ENCODE measurements at regions not wholly inside any gene's neighbourhood (a gene's known extent, or its start where the extent isn't known, plus 50 kb on each side); places are given as distances from the start of the nearest gene placed in this dataset.
A peak's percentile ranks its signal among the peaks of the same experiment; 100 is the strongest.
"Not testable (repeated sequence)": the region's sequence is repeated elsewhere in the genome, so short reads cannot be mapped to it uniquely, and the experiment has no call there.

DNA sequence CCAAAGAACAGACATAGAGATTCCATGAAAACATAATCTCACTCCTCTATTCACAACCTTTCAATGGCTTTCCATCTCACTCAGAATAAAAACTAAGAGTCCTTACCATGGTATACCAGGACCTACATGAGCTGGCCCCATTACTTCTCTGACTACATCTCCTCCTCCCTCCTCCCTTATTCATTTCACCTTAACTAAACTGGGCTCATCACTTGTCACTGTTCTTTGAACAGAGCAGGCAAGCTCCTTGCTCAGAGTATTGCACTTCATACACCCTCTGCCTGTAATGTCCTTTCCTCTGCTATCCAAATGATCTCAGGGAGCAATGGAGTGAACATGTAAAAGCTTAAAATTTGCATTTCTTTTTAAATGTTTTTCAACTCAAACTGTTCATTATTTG is 142.0 kb downstream of the MRPL39 start:
- Mint-ChIP-seq H3K4me3 (peak overlapping the region; percentile 17), H3K36me3 (ENCODE audit: low read depth) (peaks cover 12% of the 10 kb centered on the region), H3K27ac (peak overlapping the region; percentile 98), H3K27me3 (no peaks in the 10 kb centered on the region), H3K9me3 (peaks cover 8% of the 10 kb centered on the region), H3K4me1 (peaks cover 42% of the 10 kb centered on the region)
- no peak for DNase-seq
- intact Hi-C loops (cut with micrococcal nuclease): no loop called here

- peaks cover 48% of the 10 kb centered on the region for H3K4me1 Mint-ChIP-seq
- intact Hi-C loops (cut with micrococcal nuclease): loop anchor here (1.0 kb wide), 6 partner anchors 8 to 109 kb away; no protein-coding TSS in a partner anchor
- peak; percentile 73 for DNase-seq
- H3K9me3 Mint-ChIP-seq: peaks cover 11% of the 10 kb centered on the region
- peak overlapping the region; percentile 98 for H3K27ac Mint-ChIP-seq
- H3K36me3 Mint-ChIP-seq (ENCODE audit: low read depth): peaks cover 15% of the 10 kb centered on the region
- H3K27me3 Mint-ChIP-seq: no peaks in the 10 kb centered on the region
- peak overlapping the region; percentile 69 for H3K4me3 Mint-ChIP-seq
These were observed 143.0 kb downstream of the MRPL39 start for GRCh38 chr21:25464275-25464674.

DNA sequence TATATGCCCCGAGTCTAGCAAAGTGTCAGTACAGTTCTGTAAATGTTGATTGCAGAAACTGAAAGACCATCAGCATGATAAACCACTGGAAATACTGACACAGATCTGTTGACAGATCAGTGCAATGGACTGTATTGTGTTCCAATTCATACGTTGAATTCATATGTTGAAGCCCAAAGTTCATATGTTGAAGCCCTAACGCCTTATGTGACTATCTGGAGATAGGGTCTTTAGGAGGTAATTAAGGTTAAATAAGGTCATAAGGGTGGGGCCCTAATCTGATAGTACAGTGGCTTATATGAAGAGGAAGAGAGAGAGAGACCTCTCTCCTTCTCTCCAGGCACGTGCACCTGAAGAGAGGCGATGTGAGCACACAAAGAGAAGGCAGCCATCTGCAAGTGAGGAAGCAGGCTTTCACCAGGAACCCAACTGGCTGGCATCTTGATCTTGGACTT is 144.7 kb downstream of the MRPL39 start:
- Mint-ChIP-seq H3K4me3 (peak overlapping the region; percentile 50), H3K27me3 (no peaks in the 10 kb centered on the region), H3K27ac (peak overlapping the region; percentile 98), H3K4me1 (peaks cover 55% of the 10 kb centered on the region), H3K36me3 (ENCODE audit: low read depth) (peaks cover 15% of the 10 kb centered on the region), H3K9me3 (peaks cover 8% of the 10 kb centered on the region)
- intact Hi-C loops (cut with micrococcal nuclease): no loop called here
- no peak for DNase-seq

GRCh38 chr21:25461725-25462124 is 145.6 kb downstream of the MRPL39 start:
- intact Hi-C loops (cut with micrococcal nuclease): no loop called here
- Mint-ChIP-seq H3K27me3 (no peaks in the 10 kb centered on the region), H3K4me3 (no peak overlapping the region), H3K27ac (peak overlapping the region; percentile 93), H3K4me1 (peaks cover 59% of the 10 kb centered on the region), H3K36me3 (ENCODE audit: low read depth) (peaks cover 13% of the 10 kb centered on the region), H3K9me3 (peaks cover 3% of the 10 kb centered on the region)
- no peak for DNase-seq

GRCh38 chr21:25459993-25460392 is 147.3 kb downstream of the MRPL39 start:
- intact Hi-C loops (cut with micrococcal nuclease): no loop called here
- peaks cover 3% of the 10 kb centered on the region for H3K9me3 Mint-ChIP-seq
- H3K4me3 Mint-ChIP-seq: peak overlapping the region; percentile 51
- no peak for DNase-seq
- H3K4me1 Mint-ChIP-seq: peaks cover 63% of the 10 kb centered on the region
- H3K36me3 Mint-ChIP-seq (ENCODE audit: low read depth): peaks cover 10% of the 10 kb centered on the region
- no peaks in the 10 kb centered on the region for H3K27me3 Mint-ChIP-seq
- H3K27ac Mint-ChIP-seq: peak overlapping the region; percentile 93

DNA sequence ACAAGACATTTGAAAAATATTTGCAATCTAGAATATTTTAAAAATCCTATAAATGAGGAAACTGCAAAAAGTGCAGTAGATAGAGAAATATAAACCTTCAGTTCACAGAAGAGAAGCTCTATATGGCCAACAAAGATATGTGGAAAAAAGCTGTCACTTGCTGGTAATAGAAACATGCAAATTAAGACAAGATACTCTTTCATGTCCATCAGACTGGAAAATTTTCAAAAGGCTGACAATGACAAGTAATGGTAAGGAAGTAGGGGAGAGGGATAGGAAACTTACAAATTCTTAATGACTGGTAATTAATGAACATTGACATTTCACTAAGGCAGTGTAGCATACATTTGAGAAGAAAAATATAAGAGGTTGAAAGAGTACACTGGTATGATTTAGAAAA is 147.9 kb downstream of the MRPL39 start:
- H3K4me1 Mint-ChIP-seq: peaks cover 57% of the 10 kb centered on the region
- H3K4me3 Mint-ChIP-seq: peak overlapping the region; percentile 2
- H3K27ac Mint-ChIP-seq: peak overlapping the region; percentile 93
- no peak for DNase-seq
- H3K27me3 Mint-ChIP-seq: no peaks in the 10 kb centered on the region
- peaks cover 12% of the 10 kb centered on the region for H3K36me3 Mint-ChIP-seq (ENCODE audit: low read depth)
- H3K9me3 Mint-ChIP-seq: peaks cover 5% of the 10 kb centered on the region
- intact Hi-C loops (cut with micrococcal nuclease): no loop called here

GRCh38 chr21:25458484-25458883 is 148.8 kb downstream of the MRPL39 start:
- Mint-ChIP-seq H3K36me3 (ENCODE audit: low read depth) (peaks cover 11% of the 10 kb centered on the region), H3K27me3 (no peaks in the 10 kb centered on the region), H3K4me3 (peak overlapping the region; percentile 34), H3K4me1 (peaks cover 53% of the 10 kb centered on the region), H3K27ac (peak overlapping the region; percentile 94), H3K9me3 (peaks cover 9% of the 10 kb centered on the region)
- intact Hi-C loops (cut with micrococcal nuclease): no loop called here
- DNase-seq: no peak

DNA sequence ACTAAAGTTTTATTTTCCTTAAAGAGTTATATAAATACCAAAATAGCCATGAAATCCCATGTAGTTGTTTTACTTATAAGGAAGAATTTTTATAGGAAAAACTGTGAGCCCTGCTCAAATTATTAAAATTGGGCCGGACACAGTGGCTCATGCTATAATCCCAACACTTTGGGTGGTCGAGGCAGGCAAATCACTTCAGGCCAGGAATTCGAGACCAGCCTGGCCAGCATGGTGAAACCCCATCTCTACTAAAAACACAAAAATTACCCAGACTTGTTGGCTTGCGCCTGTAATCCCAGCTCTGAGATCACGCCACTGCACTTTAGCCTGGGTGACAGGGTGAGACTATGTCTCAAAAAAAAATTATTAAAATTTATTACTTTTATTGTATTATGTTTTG is 149.3 kb downstream of the MRPL39 start:
- intact Hi-C loops (cut with micrococcal nuclease): loop anchor here (1.0 kb wide), 6 partner anchors 29 to 115 kb away; no protein-coding TSS in a partner anchor
- DNase-seq: no peak
- no peaks in the 10 kb centered on the region for H3K27me3 Mint-ChIP-seq
- no peak overlapping the region for H3K4me3 Mint-ChIP-seq
- peaks cover 13% of the 10 kb centered on the region for H3K9me3 Mint-ChIP-seq
- peaks cover 11% of the 10 kb centered on the region for H3K36me3 Mint-ChIP-seq (ENCODE audit: low read depth)
- peak overlapping the region; percentile 75 for H3K27ac Mint-ChIP-seq
- H3K4me1 Mint-ChIP-seq: peaks cover 54% of the 10 kb centered on the region

DNA sequence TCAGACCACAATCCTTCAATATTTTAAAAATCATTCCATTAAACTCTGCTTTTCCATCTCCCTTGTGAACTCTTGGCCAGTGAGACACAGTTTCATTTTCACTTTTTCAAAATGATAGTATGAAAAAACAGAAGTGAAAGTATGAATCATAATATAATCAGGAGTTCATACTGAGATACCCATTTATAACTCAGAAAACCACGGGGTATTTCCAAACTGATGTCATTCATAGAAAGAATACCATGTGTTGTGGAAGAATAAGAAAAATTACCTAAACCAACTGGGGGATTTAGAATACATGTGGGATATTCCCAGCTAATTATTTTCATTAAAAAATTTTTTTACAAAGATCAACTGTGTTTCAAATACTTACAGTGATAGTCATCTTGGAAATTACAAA is 149.9 kb downstream of the MRPL39 start:
- DNase-seq: peak; percentile 67
- Mint-ChIP-seq H3K27ac (peak overlapping the region; percentile 79), H3K27me3 (no peaks in the 10 kb centered on the region), H3K4me3 (peak overlapping the region; percentile 60), H3K4me1 (peaks cover 50% of the 10 kb centered on the region), H3K36me3 (ENCODE audit: low read depth) (peaks cover 11% of the 10 kb centered on the region), H3K9me3 (peaks cover 13% of the 10 kb centered on the region)
- intact Hi-C loops (cut with micrococcal nuclease): loop anchor here (1.0 kb wide), 6 partner anchors 30 to 116 kb away; no protein-coding TSS in a partner anchor

DNA sequence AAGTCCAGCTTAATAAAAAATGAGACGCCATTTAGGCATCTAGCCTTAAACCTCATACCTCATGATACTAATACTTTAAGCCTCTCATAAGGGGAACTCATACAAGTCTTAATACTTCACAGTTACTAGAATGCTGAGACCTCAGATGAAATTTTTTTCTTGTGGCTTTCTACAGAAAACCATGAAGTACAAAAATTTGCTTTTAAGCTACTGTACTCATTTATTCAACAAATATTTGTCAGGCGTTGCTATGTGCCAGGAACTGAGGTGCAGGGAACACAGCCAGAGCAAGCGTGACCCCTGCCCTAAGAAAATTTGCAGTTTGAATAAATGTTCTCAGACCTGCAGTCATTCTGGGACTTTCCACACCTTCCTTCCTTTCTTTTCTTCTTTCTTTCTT is 150.6 kb downstream of the MRPL39 start:
- H3K36me3 Mint-ChIP-seq (ENCODE audit: low read depth): peaks cover 12% of the 10 kb centered on the region
- peak; percentile 78 for DNase-seq
- H3K4me3 Mint-ChIP-seq: peak overlapping the region; percentile 53
- peaks cover 50% of the 10 kb centered on the region for H3K4me1 Mint-ChIP-seq
- intact Hi-C loops (cut with micrococcal nuclease): loop anchor here (1.0 kb wide), 9 partner anchors 8 to 117 kb away; no protein-coding TSS in a partner anchor
- peaks cover 13% of the 10 kb centered on the region for H3K9me3 Mint-ChIP-seq
- H3K27ac Mint-ChIP-seq: peak overlapping the region; percentile 75
- H3K27me3 Mint-ChIP-seq: no peaks in the 10 kb centered on the region

GRCh38 chr21:25453524-25453923 is 153.8 kb downstream of the MRPL39 start:
- no peaks in the 10 kb centered on the region for H3K27me3 Mint-ChIP-seq
- H3K4me1 Mint-ChIP-seq: peaks cover 36% of the 10 kb centered on the region
- intact Hi-C loops (cut with micrococcal nuclease): no loop called here
- H3K27ac Mint-ChIP-seq: no peak overlapping the region
- no peak overlapping the region for H3K4me3 Mint-ChIP-seq
- H3K36me3 Mint-ChIP-seq (ENCODE audit: low read depth): peaks cover 13% of the 10 kb centered on the region
- DNase-seq: no peak
- peaks cover 13% of the 10 kb centered on the region for H3K9me3 Mint-ChIP-seq

GRCh38 chr21:25449950-25450349 is 157.3 kb downstream of the MRPL39 start:
- intact Hi-C loops (cut with micrococcal nuclease): no loop called here
- Mint-ChIP-seq H3K4me1 (peaks cover 18% of the 10 kb centered on the region), H3K27ac (no peak overlapping the region), H3K9me3 (peaks cover 23% of the 10 kb centered on the region), H3K27me3 (no peaks in the 10 kb centered on the region), H3K4me3 (no peak overlapping the region), H3K36me3 (ENCODE audit: low read depth) (peaks cover 13% of the 10 kb centered on the region)
- DNase-seq: no peak

- no peak for DNase-seq
- no peaks in the 10 kb centered on the region for H3K27me3 Mint-ChIP-seq
- intact Hi-C loops (cut with micrococcal nuclease): no loop called here
- H3K36me3 Mint-ChIP-seq (ENCODE audit: low read depth): no peaks in the 10 kb centered on the region
- H3K4me3 Mint-ChIP-seq: no peak overlapping the region
- H3K4me1 Mint-ChIP-seq: no peaks in the 10 kb centered on the region
- H3K9me3 Mint-ChIP-seq: peaks cover 13% of the 10 kb centered on the region
- H3K27ac Mint-ChIP-seq: no peak overlapping the region
These were observed 165.4 kb downstream of the MRPL39 start for GRCh38 chr21:25441835-25442234.

DNA sequence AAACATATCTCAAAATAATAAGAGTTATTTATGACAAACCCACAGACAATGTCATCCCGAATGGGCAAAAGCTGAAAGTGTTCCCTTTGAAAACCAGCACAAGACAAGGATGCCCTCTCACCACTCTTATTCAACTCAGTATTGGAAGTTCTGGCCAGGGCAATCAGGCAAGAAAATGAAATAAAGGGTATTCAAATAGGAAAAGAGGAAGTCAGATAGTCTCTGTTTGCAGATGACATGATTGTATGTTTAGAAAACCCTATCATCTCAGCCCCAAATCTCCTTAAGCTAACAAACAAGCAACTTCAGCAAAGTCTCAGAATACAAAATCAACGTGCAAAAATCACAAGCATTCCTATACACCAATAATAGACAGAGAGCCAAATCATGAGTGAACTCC is 169.8 kb downstream of the MRPL39 start:
- H3K4me3 Mint-ChIP-seq; H3K36me3 Mint-ChIP-seq (ENCODE audit: low read depth); intact Hi-C loops (cut with micrococcal nuclease); H3K27me3 Mint-ChIP-seq; H3K4me1 Mint-ChIP-seq; DNase-seq; H3K27ac Mint-ChIP-seq: not testable (repeated sequence)
- H3K9me3 Mint-ChIP-seq: peaks cover 26% of the 10 kb centered on the region

DNA sequence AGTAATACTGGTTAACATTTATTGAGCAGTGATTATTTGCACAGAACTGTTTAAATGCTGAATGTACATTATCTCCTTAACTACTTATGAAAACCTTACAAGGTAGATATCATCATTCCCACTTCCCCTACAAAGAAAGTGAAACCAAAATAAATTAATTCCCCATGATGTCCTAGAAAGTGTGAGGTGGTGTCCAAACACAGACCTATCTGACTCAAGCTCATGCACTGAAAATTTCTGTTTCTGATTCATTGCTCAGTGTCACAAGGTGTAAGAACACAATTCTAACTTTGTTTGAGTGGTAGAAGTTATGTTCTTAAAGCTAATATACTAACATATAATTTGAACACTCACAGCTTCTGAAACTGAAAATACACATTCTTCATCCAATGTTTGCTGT is 178.7 kb downstream of the MRPL39 start:
- H3K4me1 Mint-ChIP-seq: peaks cover 36% of the 10 kb centered on the region
- H3K27ac Mint-ChIP-seq: peak overlapping the region; percentile 57
- intact Hi-C loops (cut with micrococcal nuclease): loop anchor here (1.0 kb wide), 5 partner anchors 28 to 145 kb away; no protein-coding TSS in a partner anchor

More for the DNA sequence above, 178.7 kb downstream of the MRPL39 start:
- Mint-ChIP-seq H3K9me3 (peaks cover 14% of the 10 kb centered on the region), H3K36me3 (ENCODE audit: low read depth) (no peaks in the 10 kb centered on the region), H3K27me3 (no peaks in the 10 kb centered on the region), H3K4me3 (peak overlapping the region; percentile 42)
- DNase-seq: no peak

Measured in activated CD4-positive, alpha-beta T cell treated with anti-CD3 and anti-CD28 coated beads, Interleukin-2, amount 10 ng/mL, durations not matched to agents 24 days and 14 days (primary cell).